ENCODE measurements at regions not wholly inside any gene's neighbourhood (a gene's known extent, or its start where the extent isn't known, plus 50 kb on each side); places are given as distances from the start of the nearest gene placed in this dataset.
"Not testable (repeated sequence)": the region's sequence is repeated elsewhere in the genome, so short reads cannot be mapped to it uniquely, and the experiment has no call there.

GRCh38 chr2:146720170-146720569 is 1124.7 kb upstream of the ACVR2A start:
- Histone ChIP-seq H3K4me3 (ENCODE audit: low read depth in 1 of 2, low read length in 1 of 2) (no peak overlapping the region), H3K27me3 (no peaks in the 10 kb centered on the region), H3K36me3 (no peaks in the 10 kb centered on the region), H3K9me3 (peaks cover 12% of the 10 kb centered on the region), H3K27ac (no peak overlapping the region), H3K4me1 (ENCODE audit: control insufficient read depth in 1 of 2, insufficient read depth in 1 of 2, low read depth in 1 of 2, low read length in 1 of 2) (no peaks in the 10 kb centered on the region)
- no peak for TF ChIP-seq CTCF (IDR thresholded peaks at IDR 0.05)

GRCh38 chr2:146716591-146716990 is 1128.2 kb upstream of the ACVR2A start:
- Histone ChIP-seq H3K9me3 (peaks cover 12% of the 10 kb centered on the region), H3K36me3 (no peaks in the 10 kb centered on the region), H3K27ac (no peak overlapping the region), H3K4me1 (ENCODE audit: control insufficient read depth in 1 of 2, insufficient read depth in 1 of 2, low read depth in 1 of 2, low read length in 1 of 2) (no peaks in the 10 kb centered on the region), H3K27me3 (no peaks in the 10 kb centered on the region), H3K4me3 (ENCODE audit: low read depth in 1 of 2, low read length in 1 of 2) (no peak overlapping the region)
- TF ChIP-seq CTCF (IDR thresholded peaks at IDR 0.05): no peak

- Histone ChIP-seq H3K9me3 (no peaks in the 10 kb centered on the region), H3K4me3 (ENCODE audit: low read depth in 1 of 2, low read length in 1 of 2) (no peak overlapping the region), H3K36me3 (no peaks in the 10 kb centered on the region), H3K27ac (no peak overlapping the region), H3K27me3 (no peaks in the 10 kb centered on the region), H3K4me1 (ENCODE audit: control insufficient read depth in 1 of 2, insufficient read depth in 1 of 2, low read depth in 1 of 2, low read length in 1 of 2) (no peaks in the 10 kb centered on the region)
- no peak for TF ChIP-seq CTCF (IDR thresholded peaks at IDR 0.05)
These were observed 1135.8 kb upstream of the ACVR2A start for GRCh38 chr2:146709004-146709403.

- Histone ChIP-seq H3K27me3 (no peaks in the 10 kb centered on the region), H3K36me3 (no peaks in the 10 kb centered on the region), H3K4me1 (ENCODE audit: control insufficient read depth in 1 of 2, insufficient read depth in 1 of 2, low read depth in 1 of 2, low read length in 1 of 2) (no peaks in the 10 kb centered on the region), H3K9me3 (no peaks in the 10 kb centered on the region), H3K27ac (no peak overlapping the region), H3K4me3 (ENCODE audit: low read depth in 1 of 2, low read length in 1 of 2) (no peak overlapping the region)
- TF ChIP-seq CTCF (IDR thresholded peaks at IDR 0.05): no peak
These were observed 1143.6 kb upstream of the ACVR2A start for GRCh38 chr2:146701183-146701582.

- TF ChIP-seq CTCF (IDR thresholded peaks at IDR 0.05): no peak
- no peaks in the 10 kb centered on the region for H3K9me3 ChIP-seq
- H3K36me3 ChIP-seq: no peaks in the 10 kb centered on the region
- H3K4me1 ChIP-seq (ENCODE audit: control insufficient read depth in 1 of 2, insufficient read depth in 1 of 2, low read depth in 1 of 2, low read length in 1 of 2): no peaks in the 10 kb centered on the region
- H3K4me3 ChIP-seq (ENCODE audit: low read depth in 1 of 2, low read length in 1 of 2): no peak overlapping the region
- no peaks in the 10 kb centered on the region for H3K27me3 ChIP-seq
- H3K27ac ChIP-seq: no peak overlapping the region
These were observed 1147.5 kb upstream of the ACVR2A start for GRCh38 chr2:146697307-146697706.

GRCh38 chr2:146696787-146697186 is 1148.0 kb upstream of the ACVR2A start:
- not testable (repeated sequence) for H3K4me3 ChIP-seq (ENCODE audit: low read depth in 1 of 2, low read length in 1 of 2); H3K4me1 ChIP-seq (ENCODE audit: control insufficient read depth in 1 of 2, insufficient read depth in 1 of 2, low read depth in 1 of 2, low read length in 1 of 2); H3K27ac ChIP-seq; H3K27me3 ChIP-seq; H3K36me3 ChIP-seq; H3K9me3 ChIP-seq

Data from neutrophil (primary cell).